Skeletal muscle satellite cell (primary cell): ENCODE measurements at regions not wholly inside any gene's neighbourhood (a gene's known extent, or its start where the extent isn't known, plus 50 kb on each side); places are given as distances from the start of the nearest gene placed in this dataset.
"Not testable (repeated sequence)": the region's sequence is repeated elsewhere in the genome, so short reads cannot be mapped to it uniquely, and the experiment has no call there.

Experiments
- H3K27me3 ChIP-seq: 2 replicates; pipeline ENCODE4 v1.7.0; 2013; ENCODE audit warnings: low read length; ENCODE audit not compliant: control insufficient read depth, insufficient read depth
- H3K36me3 ChIP-seq: 2 replicates; pipeline ENCODE4 v1.7.0; 2013; ENCODE audit warnings: mild to moderate bottlenecking, control low read depth, low read length; ENCODE audit not compliant: insufficient read depth
- H3K4me1 ChIP-seq: 2 replicates; pipeline ENCODE4 v1.7.0; 2013; ENCODE audit warnings: low read length; ENCODE audit not compliant: control insufficient read depth, insufficient read depth
- H3K4me2 ChIP-seq: 2 replicates; pipeline ENCODE4 v1.7.0; 2013; ENCODE audit warnings: mild to moderate bottlenecking, low read length
- H3K4me3 ChIP-seq: 2 replicates; pipeline ENCODE4 v1.7.0; 2013; ENCODE audit warnings: low read length
- H3K9ac ChIP-seq: 2 replicates; pipeline ENCODE4 v1.7.0; 2013; ENCODE audit warnings: mild to moderate bottlenecking, low read depth, low read length, moderate library complexity
- H3K9me3 ChIP-seq: replicated peaks from 2 replicates; pipeline ENCODE4 v1.7.0; 2013; ENCODE audit warnings: mild to moderate bottlenecking, control low read depth, low read length

- Histone ChIP-seq H3K27me3 (peaks cover 23% of the 10 kb centered on the region), H3K9ac (no peak overlapping the region), H3K4me2 (no peak overlapping the region), H3K4me1 (no peaks in the 10 kb centered on the region), H3K4me3 (no peak overlapping the region), H3K36me3 (no peaks in the 10 kb centered on the region), H3K9me3 (no peaks in the 10 kb centered on the region)
Observed at GRCh38 chr1:96211202-96211601, 510.4 kb upstream of the PTBP2 start.

- Histone ChIP-seq H3K9me3 (no peaks in the 10 kb centered on the region), H3K4me3 (no peak overlapping the region), H3K36me3 (no peaks in the 10 kb centered on the region), H3K4me2 (no peak overlapping the region), H3K9ac (no peak overlapping the region), H3K27me3 (peaks cover 33% of the 10 kb centered on the region), H3K4me1 (no peaks in the 10 kb centered on the region)
Observed at GRCh38 chr1:96214982-96215381, 506.6 kb upstream of the PTBP2 start.

GRCh38 chr1:96220651-96221050 lies 500.9 kb upstream of the PTBP2 start:
- no peak overlapping the region for H3K4me2 ChIP-seq
- no peak overlapping the region for H3K4me3 ChIP-seq
- H3K36me3 ChIP-seq = no peaks in the 10 kb centered on the region
- no peaks in the 10 kb centered on the region for H3K9me3 ChIP-seq
- H3K4me1 ChIP-seq = no peaks in the 10 kb centered on the region
- peaks cover 28% of the 10 kb centered on the region for H3K27me3 ChIP-seq
- no peak overlapping the region for H3K9ac ChIP-seq

GRCh38 chr1:96222701-96223100 lies 498.9 kb upstream of the PTBP2 start:
- peaks cover 23% of the 10 kb centered on the region for H3K27me3 ChIP-seq

GRCh38 chr1:96224229-96224628 lies 497.4 kb upstream of the PTBP2 start:
- not testable (repeated sequence) for H3K4me2 ChIP-seq, H3K9ac ChIP-seq, H3K4me1 ChIP-seq, H3K4me3 ChIP-seq, H3K9me3 ChIP-seq, H3K36me3 ChIP-seq
- peaks cover 22% of the 10 kb centered on the region for H3K27me3 ChIP-seq

More at GRCh38 chr1:96222701-96223100, 498.9 kb upstream of the PTBP2 start:
- Histone ChIP-seq H3K9me3 (no peaks in the 10 kb centered on the region), H3K4me1 (no peaks in the 10 kb centered on the region), H3K4me2 (no peak overlapping the region), H3K9ac (no peak overlapping the region), H3K4me3 (no peak overlapping the region), H3K36me3 (no peaks in the 10 kb centered on the region)

GRCh38 chr1:96233422-96233821 lies 488.2 kb upstream of the PTBP2 start:
- Histone ChIP-seq H3K27me3 (no peaks in the 10 kb centered on the region), H3K4me3 (no peak overlapping the region), H3K9me3 (no peaks in the 10 kb centered on the region), H3K36me3 (no peaks in the 10 kb centered on the region), H3K9ac (no peak overlapping the region), H3K4me2 (no peak overlapping the region), H3K4me1 (no peaks in the 10 kb centered on the region)

- Histone ChIP-seq H3K9ac (no peak overlapping the region), H3K4me2 (no peak overlapping the region), H3K4me3 (no peak overlapping the region), H3K36me3 (no peaks in the 10 kb centered on the region), H3K27me3 (no peaks in the 10 kb centered on the region), H3K9me3 (no peaks in the 10 kb centered on the region), H3K4me1 (no peaks in the 10 kb centered on the region)
Observed at GRCh38 chr1:96234299-96234698, 487.3 kb upstream of the PTBP2 start.

- Histone ChIP-seq H3K4me3 (no peak overlapping the region), H3K36me3 (no peaks in the 10 kb centered on the region), H3K9ac (no peak overlapping the region), H3K27me3 (no peaks in the 10 kb centered on the region), H3K4me1 (no peaks in the 10 kb centered on the region), H3K4me2 (no peak overlapping the region), H3K9me3 (no peaks in the 10 kb centered on the region)
Observed at GRCh38 chr1:96236156-96236739, 485.3 kb upstream of the PTBP2 start.

- Histone ChIP-seq H3K9ac (no peak overlapping the region), H3K4me2 (no peak overlapping the region), H3K27me3 (no peaks in the 10 kb centered on the region), H3K4me3 (no peak overlapping the region), H3K4me1 (no peaks in the 10 kb centered on the region), H3K36me3 (no peaks in the 10 kb centered on the region), H3K9me3 (no peaks in the 10 kb centered on the region)
Observed at GRCh38 chr1:96238426-96238825, 483.2 kb upstream of the PTBP2 start.

- Histone ChIP-seq H3K27me3 (no peaks in the 10 kb centered on the region), H3K4me2 (no peak overlapping the region), H3K4me3 (no peak overlapping the region), H3K9me3 (no peaks in the 10 kb centered on the region), H3K4me1 (no peaks in the 10 kb centered on the region), H3K36me3 (no peaks in the 10 kb centered on the region), H3K9ac (no peak overlapping the region)
Observed at GRCh38 chr1:96240438-96240837, 481.1 kb upstream of the PTBP2 start.

- no peak overlapping the region for H3K4me3 ChIP-seq
- H3K4me2 ChIP-seq = peak overlapping the region; percentile 5
- H3K9me3 ChIP-seq = no peaks in the 10 kb centered on the region
- H3K27me3 ChIP-seq = peaks cover 38% of the 10 kb centered on the region
- H3K4me1 ChIP-seq = peaks cover 3% of the 10 kb centered on the region
- H3K36me3 ChIP-seq = no peaks in the 10 kb centered on the region
- no peak overlapping the region for H3K9ac ChIP-seq
Observed at GRCh38 chr1:96253246-96254035, 468.1 kb upstream of the PTBP2 start.
